IMR-90 (cell line): ENCODE measurements at regions not wholly inside any gene's neighbourhood (a gene's known extent, or its start where the extent isn't known, plus 50 kb on each side); places are given as distances from the start of the nearest gene placed in this dataset.

Experiments used
- ELK1 ChIP-seq: fragments of 150-350 bp; IDR thresholded peaks from 2 replicates; pipeline ENCODE4 v1.6.1; 2016; ENCODE audit warnings: low read depth, mild to moderate bottlenecking, low read length, moderate library complexity, borderline replicate concordance
- RFX5 ChIP-seq: IDR thresholded peaks from 2 replicates; pipeline ENCODE4 v1.8.0; 2012; ENCODE audit warnings: low read depth, mild to moderate bottlenecking, low read length, moderate library complexity

DNA sequence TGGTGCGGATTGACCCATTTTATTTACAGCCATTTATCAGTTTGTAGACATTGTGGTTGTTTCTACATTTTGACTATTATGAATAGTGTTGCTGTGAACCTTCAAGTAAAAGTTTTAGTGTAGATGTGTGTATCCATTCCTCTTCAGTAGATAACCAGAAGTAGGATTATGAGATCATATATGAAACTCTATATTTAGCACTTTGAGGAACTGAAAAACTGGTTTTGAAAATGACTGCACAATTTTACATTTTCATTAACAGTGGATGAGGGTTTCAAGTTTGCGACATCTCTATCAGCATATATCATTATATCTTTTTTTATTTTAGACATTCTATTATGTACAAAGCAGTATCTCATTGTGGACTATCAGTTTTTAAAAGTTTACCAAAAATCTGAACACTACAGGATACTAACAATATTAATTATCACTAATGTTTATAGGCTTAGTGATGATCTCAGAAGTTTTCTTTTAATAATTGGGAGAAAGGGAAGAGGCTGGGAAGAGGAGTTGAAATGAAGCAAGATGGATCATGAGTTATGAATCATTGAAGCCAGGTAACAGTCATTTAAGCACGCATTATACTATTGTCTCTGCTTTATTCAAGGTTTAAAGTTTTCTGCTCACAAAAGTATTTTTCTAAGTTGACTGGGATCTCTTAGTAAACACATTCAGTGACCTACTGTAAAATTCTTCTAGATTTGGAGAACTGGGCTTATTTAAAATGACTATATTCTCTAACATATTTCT, 329.0 kb upstream of the LRATD1 start:
- TF ChIP-seq ELK1, result no peak
- no peak for TF ChIP-seq RFX5
